IMR-90 (cell line): ENCODE measurements at regions not wholly inside any gene's neighbourhood (a gene's known extent, or its start where the extent isn't known, plus 50 kb on each side); places are given as distances from the start of the nearest gene placed in this dataset.

Experiments used
- ATAC-seq: fragments of 200-7000 bp; cut with Tn5 transposase; 2 replicates; pipeline ENCODE4 v1.9.1; 2020; ENCODE audit warnings: low read depth, mild to moderate bottlenecking, moderate library complexity
- BruUV-seq: library from RNA; stranded (reverse); fragments of 400-500 nt; replicated peaks from 2 replicates; lab custom pipeline; 2021; lab: Mats Ljungman, UMichigan
- CTCF ChIA-PET: fragments of 300-600 bp; formaldehyde crosslinking; extraction: SDS; loops from one replicate; lab custom pipeline; 2021; ENCODE audit warnings: antibody characterized with exemption; lab: Yijun Ruan, JAX
- POLR2A ChIA-PET: fragments of 300-600 bp; sonication (Branson Sonifier 250); formaldehyde crosslinking; loops from one replicate; lab custom pipeline; 2022; ENCODE audit warnings: antibody characterized with exemption; ENCODE audit not compliant: unreplicated experiment; lab: Charles Lee
- DNase-seq: peaks from one replicate; pipeline ENCODE4 v3.0.0; 2013
- H2AFZ ChIP-seq: replicated peaks from 2 replicates; pipeline ENCODE3; 2013; ENCODE audit warnings: low read length, mild to moderate bottlenecking; ENCODE audit not compliant: poor library complexity
- H2AK5ac ChIP-seq: 2 replicates; pipeline ENCODE4 v1.6.1; 2013; ENCODE audit warnings: low read depth, low read length, inconsistent platforms
- H2AK9ac ChIP-seq: replicated peaks from 2 replicates; pipeline ENCODE3; 2013; ENCODE audit warnings: mild to moderate bottlenecking, low read depth, low read length, moderate library complexity; ENCODE audit not compliant: poor library complexity
- H2BK120ac ChIP-seq: 2 replicates; pipeline ENCODE4 v1.6.1; 2013; ENCODE audit warnings: low read depth, low read length, inconsistent platforms
- H2BK15ac ChIP-seq: 3 replicates; pipeline ENCODE4 v1.6.1; 2013; ENCODE audit warnings: low read depth, low read length, inconsistent platforms
- H2BK20ac ChIP-seq: 2 replicates; pipeline ENCODE4 v1.6.1; 2013; ENCODE audit warnings: low read depth, mild to moderate bottlenecking, inconsistent platforms, low read length, moderate library complexity
- H2BK5ac ChIP-seq: 2 replicates; pipeline ENCODE4 v1.6.1; 2013; ENCODE audit warnings: mild to moderate bottlenecking, low read depth, low read length, inconsistent platforms; ENCODE audit not compliant: poor library complexity, severe bottlenecking
- H3K14ac ChIP-seq: replicated peaks from 2 replicates; pipeline ENCODE4 v1.6.1; 2013; ENCODE audit warnings: low read depth, low read length, inconsistent platforms
- H3K18ac ChIP-seq: 2 replicates; pipeline ENCODE4 v1.6.1; 2013; ENCODE audit warnings: low read depth, low read length, control low read depth
- H3K23ac ChIP-seq: 2 replicates; pipeline ENCODE4 v1.6.1; 2013; ENCODE audit warnings: low read depth, low read length, inconsistent platforms
- H3K27ac ChIP-seq: 2 replicates; pipeline ENCODE4 v1.5.1; 2013; ENCODE audit warnings: mild to moderate bottlenecking, control low read depth, low read length; ENCODE audit not compliant: insufficient read depth
- H3K27me3 ChIP-seq: 2 replicates; pipeline ENCODE4 v1.6.1; 2013; ENCODE audit warnings: low read length; ENCODE audit not compliant: control insufficient read depth, insufficient read depth
- H3K36me3 ChIP-seq: 2 replicates; pipeline ENCODE4 v1.6.1; 2013; ENCODE audit warnings: low read length, mixed read lengths; ENCODE audit not compliant: control insufficient read depth, insufficient read depth
- H3K4ac ChIP-seq: 2 replicates; pipeline ENCODE4 v1.6.1; 2013; ENCODE audit warnings: low read depth, low read length, inconsistent platforms
- H3K4me1 ChIP-seq: 2 replicates; pipeline ENCODE4 v1.6.1; 2013; ENCODE audit warnings: low read length, mixed read lengths; ENCODE audit not compliant: control insufficient read depth, insufficient read depth
- H3K4me2 ChIP-seq: 2 replicates; pipeline ENCODE4 v1.6.1; 2013; ENCODE audit warnings: low read depth, mild to moderate bottlenecking, control low read depth, low read length, moderate library complexity
- H3K4me3 ChIP-seq: 2 replicates; pipeline ENCODE4 v1.5.1; 2013; ENCODE audit warnings: low read depth, mild to moderate bottlenecking, control low read depth, low read length, moderate library complexity; ENCODE audit not compliant: insufficient read depth
- H3K56ac ChIP-seq: 2 replicates; pipeline ENCODE4 v1.6.1; 2013; ENCODE audit warnings: low read length, inconsistent platforms; ENCODE audit not compliant: insufficient read depth; ENCODE audit errors: extremely low read depth
- H3K79me1 ChIP-seq, 2 experiments: 2 replicates each; pipeline ENCODE4 v1.6.1; 2013; ENCODE audit warnings: low read length in 2 of 2, inconsistent platforms in 1 of 2, low read depth in 1 of 2
- H3K9ac ChIP-seq: 2 replicates; pipeline ENCODE4 v1.6.1; 2013; ENCODE audit warnings: low read depth, low read length, control low read depth
- H3K9me1 ChIP-seq: 2 replicates; pipeline ENCODE4 v1.6.1; 2013; ENCODE audit warnings: low read length, inconsistent platforms; ENCODE audit not compliant: insufficient read depth
- H3K9me3 ChIP-seq: 2 replicates; pipeline ENCODE4 v1.6.1; 2013; ENCODE audit warnings: low read length; ENCODE audit not compliant: control insufficient read depth, insufficient read depth
- H4K20me1 ChIP-seq: 2 replicates; pipeline ENCODE4 v1.6.1; 2013; ENCODE audit warnings: low read length, inconsistent platforms; ENCODE audit not compliant: insufficient read depth
- H4K5ac ChIP-seq: 2 replicates; pipeline ENCODE4 v1.6.1; 2013; ENCODE audit warnings: mild to moderate bottlenecking, low read depth, low read length, control low read depth
- H4K8ac ChIP-seq, 2 experiments: 2 replicates each; pipeline ENCODE4 v1.6.1; 2013; ENCODE audit warnings: low read depth in 2 of 2, low read length in 2 of 2, control low read depth in 1 of 2, inconsistent platforms in 1 of 2
- H4K91ac ChIP-seq: 2 replicates; pipeline ENCODE4 v1.6.1; 2013; ENCODE audit warnings: low read depth, low read length, inconsistent platforms; ENCODE audit not compliant: insufficient read depth
- BHLHE40 ChIP-seq: fragments of 150-350 bp; IDR thresholded peaks from 2 replicates; pipeline ENCODE4 v1.6.1; 2016; ENCODE audit warnings: mild to moderate bottlenecking, low read depth, low read length
- CEBPB ChIP-seq: IDR thresholded peaks from 2 replicates; pipeline ENCODE4 v1.6.1; 2012; ENCODE audit warnings: low read depth, low read length, improper control_type of control experiment
- MAZ ChIP-seq: IDR thresholded peaks from 2 replicates; pipeline ENCODE4 v1.6.1; 2012; ENCODE audit warnings: low read depth, mild to moderate bottlenecking, low read length, improper control_type of control experiment, moderate library complexity, borderline replicate concordance
- NFE2L2 ChIP-seq: fragments of 150-350 bp; IDR thresholded peaks from 2 replicates; pipeline ENCODE4 v1.6.1; 2016; ENCODE audit warnings: low read depth, mild to moderate bottlenecking, low read length
- POLR2A ChIP-seq: IDR thresholded peaks from 2 replicates; pipeline ENCODE4 v1.6.1; 2012; ENCODE audit warnings: mild to moderate bottlenecking, low read depth, low read length
- RAD21 ChIP-seq: IDR thresholded peaks from 2 replicates; pipeline ENCODE4 v1.6.1; 2012; ENCODE audit warnings: low read length, improper control_type of control experiment
- RCOR1 ChIP-seq: IDR thresholded peaks from 2 replicates; pipeline ENCODE4 v1.6.1; 2012; ENCODE audit warnings: mild to moderate bottlenecking, low read length, improper control_type of control experiment; ENCODE audit not compliant: insufficient replicate concordance
- RFX5 ChIP-seq: IDR thresholded peaks from 2 replicates; pipeline ENCODE4 v1.8.0; 2012; ENCODE audit warnings: low read depth, mild to moderate bottlenecking, low read length, moderate library complexity
- dilution Hi-C: fragments of 300-500 bp; cut with HindIII; formaldehyde crosslinking; loops from one replicate; pipeline ENCODE4 v1.14.3; 2018; ENCODE audit warnings: low sequenced_read_pairs; ENCODE audit not compliant: unreplicated experiment
- in situ Hi-C: fragments of 300-500 bp; cut with MboI; formaldehyde crosslinking; loops from 3 replicates; pipeline ENCODE4 v1.14.3; 2019; ENCODE audit warnings: low sequenced_read_pairs, inconsistent platforms, mixed read lengths
- intact Hi-C: fragments of 100-400 bp; cut with micrococcal nuclease; formaldehyde crosslinking; loops from 2 replicates; pipeline ENCODE4 v1.10.0; 2022
- TF ChIP-seq, protein P1 (sequence below): fragments of 150-350 bp; IDR thresholded peaks from 2 replicates; pipeline ENCODE4 v1.6.1; 2017; ENCODE audit warnings: mild to moderate bottlenecking, antibody characterized with exemption, low read length, low read depth
- TF ChIP-seq, protein P2 (sequence below): conservative IDR thresholded peaks from 2 replicates; pipeline ENCODE4 v1.5.1; 2012; ENCODE audit warnings: mild to moderate bottlenecking, low read depth, low read length, improper control_type of control experiment
- TF ChIP-seq, protein P3 (sequence below): fragments of 150-350 bp; IDR thresholded peaks from 2 replicates; pipeline ENCODE4 v1.6.1; 2016; ENCODE audit warnings: low read depth, mild to moderate bottlenecking, low read length, moderate library complexity, borderline replicate concordance

DNA sequence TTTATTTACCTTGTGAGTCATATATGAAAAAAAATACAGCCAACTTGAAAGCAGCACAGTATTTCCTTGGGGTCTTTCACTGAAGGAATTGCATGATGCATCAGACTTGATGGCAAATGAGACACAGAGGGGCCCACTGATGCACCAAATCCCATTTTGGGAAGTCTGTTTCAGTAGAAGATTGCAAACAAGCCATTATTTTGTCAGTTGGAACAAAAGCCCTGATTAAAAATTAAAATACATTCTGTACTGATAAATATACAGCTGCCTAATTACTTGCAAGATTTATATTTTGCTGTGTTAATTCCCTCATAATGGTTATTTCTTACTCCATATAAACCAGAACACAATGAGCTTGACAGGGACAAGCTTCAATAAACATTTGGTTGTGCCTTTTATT is 370.4 kb downstream of the SUCLG1 start:
- Histone ChIP-seq H3K4me2 (no peak overlapping the region), H3K18ac (no peak overlapping the region), H3K9me3 (no peaks in the 10 kb centered on the region), H3K56ac (no peak overlapping the region), H3K4ac (no peak overlapping the region), H4K91ac (no peak overlapping the region), H3K14ac (no peak overlapping the region), H2BK120ac (no peak overlapping the region), H2AK9ac (no peak overlapping the region), H2BK20ac (no peak overlapping the region), H4K5ac (no peak overlapping the region), H3K23ac (no peak overlapping the region), H3K4me1 (no peaks in the 10 kb centered on the region), H4K8ac (no peak overlapping the region), H3K9ac (no peak overlapping the region), H3K4me3 (no peak overlapping the region), H3K36me3 (no peaks in the 10 kb centered on the region), H2AK5ac (no peak overlapping the region), H2BK15ac (no peak overlapping the region), H3K79me1 (no peaks in the 10 kb centered on the region), H2BK5ac (no peak overlapping the region), H3K27ac (no peak overlapping the region), H3K27me3 (no peaks in the 10 kb centered on the region), H3K9me1 (no peaks in the 10 kb centered on the region), H4K20me1 (no peaks in the 10 kb centered on the region), H2AFZ (no peak overlapping the region)
- ATAC-seq = no peak
- ChIA-PET POLR2A (no interaction called here), CTCF (no interaction called here)
- DNase-seq = no peak
- intact Hi-C loops (no loop called here), dilution Hi-C loops (no loop called here), in situ Hi-C loops (no loop called here)
- TF ChIP-seq RAD21 (no peak), NFE2L2 (no peak), MAZ (no peak), CEBPB (no peak), RFX5 (no peak), BHLHE40 (no peak), POLR2A (no peak), RCOR1 (no peak)
- TF ChIP-seq, protein P1, sequence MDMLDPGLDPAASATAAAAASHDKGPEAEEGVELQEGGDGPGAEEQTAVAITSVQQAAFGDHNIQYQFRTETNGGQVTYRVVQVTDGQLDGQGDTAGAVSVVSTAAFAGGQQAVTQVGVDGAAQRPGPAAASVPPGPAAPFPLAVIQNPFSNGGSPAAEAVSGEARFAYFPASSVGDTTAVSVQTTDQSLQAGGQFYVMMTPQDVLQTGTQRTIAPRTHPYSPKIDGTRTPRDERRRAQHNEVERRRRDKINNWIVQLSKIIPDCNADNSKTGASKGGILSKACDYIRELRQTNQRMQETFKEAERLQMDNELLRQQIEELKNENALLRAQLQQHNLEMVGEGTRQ = no peak
- TF ChIP-seq, protein P2, sequence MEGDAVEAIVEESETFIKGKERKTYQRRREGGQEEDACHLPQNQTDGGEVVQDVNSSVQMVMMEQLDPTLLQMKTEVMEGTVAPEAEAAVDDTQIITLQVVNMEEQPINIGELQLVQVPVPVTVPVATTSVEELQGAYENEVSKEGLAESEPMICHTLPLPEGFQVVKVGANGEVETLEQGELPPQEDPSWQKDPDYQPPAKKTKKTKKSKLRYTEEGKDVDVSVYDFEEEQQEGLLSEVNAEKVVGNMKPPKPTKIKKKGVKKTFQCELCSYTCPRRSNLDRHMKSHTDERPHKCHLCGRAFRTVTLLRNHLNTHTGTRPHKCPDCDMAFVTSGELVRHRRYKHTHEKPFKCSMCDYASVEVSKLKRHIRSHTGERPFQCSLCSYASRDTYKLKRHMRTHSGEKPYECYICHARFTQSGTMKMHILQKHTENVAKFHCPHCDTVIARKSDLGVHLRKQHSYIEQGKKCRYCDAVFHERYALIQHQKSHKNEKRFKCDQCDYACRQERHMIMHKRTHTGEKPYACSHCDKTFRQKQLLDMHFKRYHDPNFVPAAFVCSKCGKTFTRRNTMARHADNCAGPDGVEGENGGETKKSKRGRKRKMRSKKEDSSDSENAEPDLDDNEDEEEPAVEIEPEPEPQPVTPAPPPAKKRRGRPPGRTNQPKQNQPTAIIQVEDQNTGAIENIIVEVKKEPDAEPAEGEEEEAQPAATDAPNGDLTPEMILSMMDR = no peak
- TF ChIP-seq, protein P3, sequence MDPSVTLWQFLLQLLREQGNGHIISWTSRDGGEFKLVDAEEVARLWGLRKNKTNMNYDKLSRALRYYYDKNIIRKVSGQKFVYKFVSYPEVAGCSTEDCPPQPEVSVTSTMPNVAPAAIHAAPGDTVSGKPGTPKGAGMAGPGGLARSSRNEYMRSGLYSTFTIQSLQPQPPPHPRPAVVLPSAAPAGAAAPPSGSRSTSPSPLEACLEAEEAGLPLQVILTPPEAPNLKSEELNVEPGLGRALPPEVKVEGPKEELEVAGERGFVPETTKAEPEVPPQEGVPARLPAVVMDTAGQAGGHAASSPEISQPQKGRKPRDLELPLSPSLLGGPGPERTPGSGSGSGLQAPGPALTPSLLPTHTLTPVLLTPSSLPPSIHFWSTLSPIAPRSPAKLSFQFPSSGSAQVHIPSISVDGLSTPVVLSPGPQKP = no peak
- no TSS peak for BruUV-seq
